ENCODE measurements at regions not wholly inside any gene's neighbourhood (a gene's known extent, or its start where the extent isn't known, plus 50 kb on each side); places are given as distances from the start of the nearest gene placed in this dataset.

DNA sequence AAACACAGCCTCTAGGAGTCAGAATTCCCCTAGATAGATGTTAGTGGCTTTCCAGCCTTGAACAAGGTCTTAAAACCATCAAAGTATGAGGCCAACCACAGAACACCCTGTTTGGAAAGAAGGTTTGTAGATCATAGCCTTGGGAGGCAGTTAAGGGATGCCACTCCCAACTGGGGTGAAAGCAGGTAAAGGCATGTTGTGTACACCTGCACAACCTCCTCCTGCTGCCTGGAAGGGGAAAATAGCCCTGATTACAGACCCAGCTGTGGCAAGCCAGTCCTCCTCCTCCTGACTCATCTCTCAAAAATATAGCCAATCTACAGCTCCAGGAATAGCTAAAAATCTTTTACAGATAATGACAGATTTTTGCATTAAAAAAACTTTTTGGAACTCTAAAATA is 108.1 kb downstream of the RBM43 start:
- no peaks in the 10 kb centered on the region for H3K9me3 ChIP-seq (ENCODE audit: control insufficient read depth in 1 of 2, low read length in 2 of 2)
- no peaks in the 10 kb centered on the region for H3K36me3 ChIP-seq (ENCODE audit: control insufficient read depth in 1 of 2, insufficient read depth in 2 of 2, low read length in 2 of 2)
- no peak overlapping the region for H3K27ac ChIP-seq (ENCODE audit: low read length)
- no peak overlapping the region for H3K4me3 ChIP-seq (ENCODE audit: low read depth in 1 of 2, low read length in 2 of 2)
- H3K27me3 ChIP-seq (ENCODE audit: low read depth, low read length): no peaks in the 10 kb centered on the region
- peaks cover 0 to 4% of the 10 kb centered on the region in 2 donors for H3K4me1 ChIP-seq (ENCODE audit: control insufficient read depth in 1 of 2, insufficient read depth in 2 of 2, low read length in 2 of 2)

DNA sequence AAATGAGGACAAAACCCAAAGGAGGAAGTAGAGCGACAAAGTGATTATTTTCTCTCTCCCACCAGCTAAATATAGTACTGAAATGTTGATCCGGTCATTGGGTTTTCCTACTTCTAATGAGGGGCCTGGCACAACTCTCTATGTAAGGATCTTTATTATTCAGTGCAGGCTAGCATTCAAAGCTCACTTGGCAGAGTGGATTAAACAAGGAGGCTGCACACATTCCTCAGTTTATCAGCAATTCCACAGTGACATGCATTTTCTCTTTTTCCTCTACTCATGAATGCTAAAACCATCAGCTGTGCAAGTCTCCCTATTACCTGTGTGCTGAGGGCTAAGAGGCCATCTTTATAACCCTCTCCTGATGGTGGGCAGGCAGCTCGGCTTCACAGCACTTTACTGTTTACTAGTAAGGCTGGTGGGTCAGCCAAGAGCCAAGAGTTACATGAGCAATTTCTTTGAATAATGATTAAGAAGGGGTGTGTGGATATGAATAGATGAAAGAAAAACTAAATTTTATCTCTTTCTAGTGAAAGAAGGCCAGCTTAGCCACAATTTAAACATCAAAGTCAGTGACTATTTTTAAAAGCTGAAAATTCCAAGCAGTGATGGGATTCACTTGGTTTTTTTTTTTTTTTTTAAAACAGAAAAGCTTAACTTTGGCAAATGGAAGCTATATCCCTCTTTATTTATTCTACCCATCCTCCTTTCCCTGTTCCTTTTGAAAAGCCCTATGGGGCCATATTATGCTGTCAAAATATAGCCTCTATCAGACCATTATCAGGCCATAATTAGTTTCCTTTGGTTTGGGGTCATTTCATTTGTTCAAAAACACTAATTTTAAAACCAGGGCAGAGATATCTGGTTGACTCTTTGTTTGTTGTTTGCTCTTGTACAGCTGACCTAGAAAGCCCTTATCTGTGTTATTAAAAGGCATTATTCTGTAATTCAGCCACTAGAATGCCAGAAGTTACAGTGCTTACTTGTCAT is 111.0 kb downstream of the RBM43 start:
- peaks cover 0 to 4% of the 10 kb centered on the region in 2 donors for H3K4me1 ChIP-seq (ENCODE audit: control insufficient read depth in 1 of 2, insufficient read depth in 2 of 2, low read length in 2 of 2)
- no peak overlapping the region for H3K4me3 ChIP-seq (ENCODE audit: low read depth in 1 of 2, low read length in 2 of 2)
- no peaks in the 10 kb centered on the region for H3K36me3 ChIP-seq (ENCODE audit: control insufficient read depth in 1 of 2, insufficient read depth in 2 of 2, low read length in 2 of 2)
- no peaks in the 10 kb centered on the region for H3K9me3 ChIP-seq (ENCODE audit: control insufficient read depth in 1 of 2, low read length in 2 of 2)
- no peaks in the 10 kb centered on the region for H3K27me3 ChIP-seq (ENCODE audit: low read depth, low read length)
- no peak overlapping the region for H3K27ac ChIP-seq (ENCODE audit: low read length)

DNA sequence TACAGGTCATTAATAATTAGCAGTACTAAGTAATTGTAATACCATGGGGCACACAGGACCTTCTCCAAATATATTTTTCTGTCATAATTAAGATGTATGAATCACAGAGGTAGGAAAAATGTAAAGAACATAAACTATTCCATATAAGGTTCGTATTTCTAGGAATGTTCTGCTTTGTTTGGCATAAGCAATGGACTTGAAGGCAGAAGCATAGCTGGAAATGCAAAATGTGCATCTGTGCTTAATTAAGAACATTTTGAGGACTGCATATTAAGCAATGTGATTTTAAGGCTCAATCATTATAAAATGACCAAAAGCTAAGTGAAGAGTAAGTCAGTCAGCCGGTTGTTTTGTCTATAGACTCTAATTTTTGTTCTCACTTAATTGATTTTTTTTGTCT is 123.2 kb downstream of the RBM43 start:
- Histone ChIP-seq H3K27ac (ENCODE audit: low read length) (no peak overlapping the region), H3K9me3 (ENCODE audit: control insufficient read depth in 1 of 2, low read length in 2 of 2) (no peaks in the 10 kb centered on the region), H3K27me3 (ENCODE audit: low read depth, low read length) (no peaks in the 10 kb centered on the region), H3K4me1 (ENCODE audit: control insufficient read depth in 1 of 2, insufficient read depth in 2 of 2, low read length in 2 of 2) (no peaks in the 10 kb centered on the region), H3K36me3 (ENCODE audit: control insufficient read depth in 1 of 2, insufficient read depth in 2 of 2, low read length in 2 of 2) (no peaks in the 10 kb centered on the region), H3K4me3 (ENCODE audit: low read depth in 1 of 2, low read length in 2 of 2) (no peak overlapping the region)

- H3K27ac ChIP-seq (ENCODE audit: low read length): no peak overlapping the region
- no peaks in the 10 kb centered on the region for H3K4me1 ChIP-seq (ENCODE audit: control insufficient read depth in 1 of 2, insufficient read depth in 2 of 2, low read length in 2 of 2)
- H3K27me3 ChIP-seq (ENCODE audit: low read depth, low read length): no peaks in the 10 kb centered on the region
- H3K9me3 ChIP-seq (ENCODE audit: control insufficient read depth in 1 of 2, low read length in 2 of 2): no peaks in the 10 kb centered on the region
- no peak overlapping the region for H3K4me3 ChIP-seq (ENCODE audit: low read depth in 1 of 2, low read length in 2 of 2)
- H3K36me3 ChIP-seq (ENCODE audit: control insufficient read depth in 1 of 2, insufficient read depth in 2 of 2, low read length in 2 of 2): no peaks in the 10 kb centered on the region
These were observed 124.1 kb downstream of the RBM43 start for GRCh38 chr2:151137526-151137925.

DNA sequence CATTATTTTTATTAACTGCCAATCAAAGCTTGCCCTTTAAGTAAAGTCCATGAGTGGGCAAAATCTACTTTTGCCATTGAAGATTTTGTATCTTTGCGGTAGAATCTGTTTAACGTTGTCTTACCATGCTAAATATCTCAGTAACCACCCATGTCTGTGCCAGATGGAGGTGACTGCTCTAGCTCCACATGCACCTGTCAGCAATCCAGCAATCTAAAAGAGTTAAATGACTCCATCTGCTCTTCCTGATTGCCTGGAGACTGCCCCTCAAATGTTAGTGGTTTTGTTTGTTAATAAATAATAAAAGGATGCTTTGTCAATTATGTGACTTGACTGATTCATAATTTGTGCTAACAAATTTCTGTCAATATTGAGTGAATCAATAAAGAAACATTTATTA is 141.7 kb downstream of the RBM43 start:
- Histone ChIP-seq H3K4me1 (ENCODE audit: control insufficient read depth in 1 of 2, insufficient read depth in 2 of 2, low read length in 2 of 2) (no peaks in the 10 kb centered on the region), H3K9me3 (ENCODE audit: control insufficient read depth in 1 of 2, low read length in 2 of 2) (peaks cover 0 to 9% of the 10 kb centered on the region in 2 donors), H3K4me3 (ENCODE audit: low read depth in 1 of 2, low read length in 2 of 2) (no peak overlapping the region), H3K36me3 (ENCODE audit: control insufficient read depth in 1 of 2, insufficient read depth in 2 of 2, low read length in 2 of 2) (no peaks in the 10 kb centered on the region), H3K27ac (ENCODE audit: low read length) (no peak overlapping the region), H3K27me3 (ENCODE audit: low read depth, low read length) (no peaks in the 10 kb centered on the region)

DNA sequence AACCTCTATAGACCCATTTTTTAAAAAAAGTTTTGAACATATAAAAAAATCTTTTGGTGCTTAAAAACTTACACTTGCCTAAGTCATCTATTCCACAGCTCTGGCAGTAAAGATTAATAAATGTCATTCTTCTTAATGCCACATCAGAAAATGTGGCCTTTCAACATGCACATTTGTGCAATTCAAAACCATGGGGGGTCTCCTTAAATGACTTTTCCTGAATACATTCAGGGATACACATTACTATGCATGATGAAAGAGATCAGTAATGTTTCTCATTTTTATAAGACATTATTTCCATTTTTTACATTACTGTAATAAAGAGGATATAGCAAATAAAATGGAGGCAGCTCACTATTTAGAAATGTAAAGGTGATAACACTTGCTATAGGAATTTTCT is 142.3 kb downstream of the RBM43 start:
- Histone ChIP-seq H3K27ac (ENCODE audit: low read length) (no peak overlapping the region), H3K9me3 (ENCODE audit: control insufficient read depth in 1 of 2, low read length in 2 of 2) (peaks cover 0 to 9% of the 10 kb centered on the region in 2 donors), H3K4me1 (ENCODE audit: control insufficient read depth in 1 of 2, insufficient read depth in 2 of 2, low read length in 2 of 2) (no peaks in the 10 kb centered on the region), H3K27me3 (ENCODE audit: low read depth, low read length) (no peaks in the 10 kb centered on the region), H3K4me3 (ENCODE audit: low read depth in 1 of 2, low read length in 2 of 2) (no peak overlapping the region), H3K36me3 (ENCODE audit: control insufficient read depth in 1 of 2, insufficient read depth in 2 of 2, low read length in 2 of 2) (no peaks in the 10 kb centered on the region)

GRCh38 chr2:151118269-151118668 is 143.4 kb downstream of the RBM43 start:
- H3K27me3 ChIP-seq (ENCODE audit: low read depth, low read length): no peaks in the 10 kb centered on the region
- no peak overlapping the region for H3K27ac ChIP-seq (ENCODE audit: low read length)
- H3K36me3 ChIP-seq (ENCODE audit: control insufficient read depth in 1 of 2, insufficient read depth in 2 of 2, low read length in 2 of 2): no peaks in the 10 kb centered on the region
- peaks cover 0 to 9% of the 10 kb centered on the region in 2 donors for H3K9me3 ChIP-seq (ENCODE audit: control insufficient read depth in 1 of 2, low read length in 2 of 2)
- H3K4me1 ChIP-seq (ENCODE audit: control insufficient read depth in 1 of 2, insufficient read depth in 2 of 2, low read length in 2 of 2): no peaks in the 10 kb centered on the region
- no peak overlapping the region for H3K4me3 ChIP-seq (ENCODE audit: low read depth in 1 of 2, low read length in 2 of 2)

DNA sequence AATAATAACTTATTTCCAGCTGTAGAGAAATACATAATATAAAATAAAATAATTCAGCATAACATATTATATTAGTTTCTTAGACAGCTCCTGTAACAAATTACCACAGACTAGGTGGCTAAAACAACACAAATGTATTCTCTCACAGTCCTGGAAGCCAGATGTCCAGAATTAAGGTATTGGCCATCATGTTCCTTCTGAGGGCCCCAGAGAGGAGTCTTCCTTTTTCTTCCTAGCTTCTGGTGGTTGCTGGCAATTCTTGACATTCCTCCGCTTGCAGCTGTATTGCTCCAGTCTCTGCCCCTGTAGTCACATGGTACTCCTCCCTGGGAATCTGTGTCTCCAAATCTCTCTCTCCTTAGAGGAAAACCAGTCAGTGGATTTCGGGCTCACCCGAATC is 146.8 kb downstream of the RBM43 start:
- Histone ChIP-seq H3K9me3 (ENCODE audit: control insufficient read depth in 1 of 2, low read length in 2 of 2) (peaks cover 0 to 9% of the 10 kb centered on the region in 2 donors), H3K4me1 (ENCODE audit: control insufficient read depth in 1 of 2, insufficient read depth in 2 of 2, low read length in 2 of 2) (no peaks in the 10 kb centered on the region), H3K4me3 (ENCODE audit: low read depth in 1 of 2, low read length in 2 of 2) (no peak overlapping the region), H3K27ac (ENCODE audit: low read length) (no peak overlapping the region), H3K27me3 (ENCODE audit: low read depth, low read length) (no peaks in the 10 kb centered on the region), H3K36me3 (ENCODE audit: control insufficient read depth in 1 of 2, insufficient read depth in 2 of 2, low read length in 2 of 2) (no peaks in the 10 kb centered on the region)

- H3K27ac ChIP-seq (ENCODE audit: low read length): no peak overlapping the region
- peaks cover 0 to 10% of the 10 kb centered on the region in 2 donors for H3K9me3 ChIP-seq (ENCODE audit: control insufficient read depth in 1 of 2, low read length in 2 of 2)
- H3K4me1 ChIP-seq (ENCODE audit: control insufficient read depth in 1 of 2, insufficient read depth in 2 of 2, low read length in 2 of 2): no peaks in the 10 kb centered on the region
- no peaks in the 10 kb centered on the region for H3K27me3 ChIP-seq (ENCODE audit: low read depth, low read length)
- H3K36me3 ChIP-seq (ENCODE audit: control insufficient read depth in 1 of 2, insufficient read depth in 2 of 2, low read length in 2 of 2): no peaks in the 10 kb centered on the region
- H3K4me3 ChIP-seq (ENCODE audit: low read depth in 1 of 2, low read length in 2 of 2): no peak overlapping the region
These were observed 148.3 kb downstream of the RBM43 start for GRCh38 chr2:151113318-151113717.

- Histone ChIP-seq H3K36me3 (ENCODE audit: control insufficient read depth in 1 of 2, insufficient read depth in 2 of 2, low read length in 2 of 2) (no peaks in the 10 kb centered on the region), H3K4me1 (ENCODE audit: control insufficient read depth in 1 of 2, insufficient read depth in 2 of 2, low read length in 2 of 2) (no peaks in the 10 kb centered on the region), H3K27me3 (ENCODE audit: low read depth, low read length) (no peaks in the 10 kb centered on the region), H3K27ac (ENCODE audit: low read length) (no peak overlapping the region), H3K9me3 (ENCODE audit: control insufficient read depth in 1 of 2, low read length in 2 of 2) (peaks cover 0 to 4% of the 10 kb centered on the region in 2 donors), H3K4me3 (ENCODE audit: low read depth in 1 of 2, low read length in 2 of 2) (no peak overlapping the region)
These were observed 149.9 kb downstream of the RBM43 start for GRCh38 chr2:151111599-151112278.

GRCh38 chr2:151106805-151107506 is 154.7 kb downstream of the RBM43 start:
- H3K27ac ChIP-seq (ENCODE audit: low read length): no peak overlapping the region
- no peaks in the 10 kb centered on the region for H3K4me1 ChIP-seq (ENCODE audit: control insufficient read depth in 1 of 2, insufficient read depth in 2 of 2, low read length in 2 of 2)
- H3K36me3 ChIP-seq (ENCODE audit: control insufficient read depth in 1 of 2, insufficient read depth in 2 of 2, low read length in 2 of 2): no peaks in the 10 kb centered on the region
- no peak overlapping the region for H3K4me3 ChIP-seq (ENCODE audit: low read depth in 1 of 2, low read length in 2 of 2)
- peaks cover 0 to 11% of the 10 kb centered on the region in 2 donors for H3K9me3 ChIP-seq (ENCODE audit: control insufficient read depth in 1 of 2, low read length in 2 of 2)
- no peaks in the 10 kb centered on the region for H3K27me3 ChIP-seq (ENCODE audit: low read depth, low read length)

Measured in muscle layer of duodenum (tissue), 2 donors.